ENCODE measurements at regions not wholly inside any gene's neighbourhood (a gene's known extent, or its start where the extent isn't known, plus 50 kb on each side); places are given as distances from the start of the nearest gene placed in this dataset.

- H3K9me3 Mint-ChIP-seq (ENCODE audit: low read depth): peaks cover 16% of the 10 kb centered on the region
- no peaks in the 10 kb centered on the region for H3K4me1 Mint-ChIP-seq (ENCODE audit: low read depth)
- no peak for DNase-seq (ENCODE audit: low spot score)
- H3K36me3 Mint-ChIP-seq (ENCODE audit: low read depth): no peaks in the 10 kb centered on the region
- no peaks in the 10 kb centered on the region for H3K27me3 Mint-ChIP-seq (ENCODE audit: low read depth)
- TF ChIP-seq CTCF (IDR thresholded peaks at IDR 0.05): no peak
- no peak overlapping the region for H3K27ac Mint-ChIP-seq (ENCODE audit: unreplicated experiment)
- no peak overlapping the region for H3K4me3 Mint-ChIP-seq (ENCODE audit: unreplicated experiment)
Observed at GRCh38 chrX:5595570-5595969, 633.1 kb downstream of the NLGN4X start.

- no peaks in the 10 kb centered on the region for H3K27me3 Mint-ChIP-seq (ENCODE audit: low read depth)
- H3K27ac Mint-ChIP-seq (ENCODE audit: unreplicated experiment): no peak overlapping the region
- DNase-seq (ENCODE audit: low spot score): no peak
- H3K4me1 Mint-ChIP-seq (ENCODE audit: low read depth): no peaks in the 10 kb centered on the region
- no peaks in the 10 kb centered on the region for H3K36me3 Mint-ChIP-seq (ENCODE audit: low read depth)
- no peak overlapping the region for H3K4me3 Mint-ChIP-seq (ENCODE audit: unreplicated experiment)
- TF ChIP-seq CTCF (IDR thresholded peaks at IDR 0.05): no peak
- H3K9me3 Mint-ChIP-seq (ENCODE audit: low read depth): peaks cover 7% of the 10 kb centered on the region
Observed at GRCh38 chrX:5586726-5587125, 641.9 kb downstream of the NLGN4X start.

- H3K27ac Mint-ChIP-seq (ENCODE audit: unreplicated experiment): no peak overlapping the region
- peaks cover 6% of the 10 kb centered on the region for H3K9me3 Mint-ChIP-seq (ENCODE audit: low read depth)
- DNase-seq (ENCODE audit: low spot score): no peak
- TF ChIP-seq CTCF (IDR thresholded peaks at IDR 0.05): no peak
- no peaks in the 10 kb centered on the region for H3K36me3 Mint-ChIP-seq (ENCODE audit: low read depth)
- H3K27me3 Mint-ChIP-seq (ENCODE audit: low read depth): no peaks in the 10 kb centered on the region
- no peak overlapping the region for H3K4me3 Mint-ChIP-seq (ENCODE audit: unreplicated experiment)
- H3K4me1 Mint-ChIP-seq (ENCODE audit: low read depth): no peaks in the 10 kb centered on the region
Observed at GRCh38 chrX:5575407-5575806, 653.3 kb downstream of the NLGN4X start.

GRCh38 chrX:5568934-5569333 is 659.7 kb downstream of the NLGN4X start:
- no peak overlapping the region for H3K4me3 Mint-ChIP-seq (ENCODE audit: unreplicated experiment)
- H3K4me1 Mint-ChIP-seq (ENCODE audit: low read depth): no peaks in the 10 kb centered on the region
- peaks cover 4% of the 10 kb centered on the region for H3K9me3 Mint-ChIP-seq (ENCODE audit: low read depth)
- TF ChIP-seq CTCF (IDR thresholded peaks at IDR 0.05): no peak
- H3K27me3 Mint-ChIP-seq (ENCODE audit: low read depth): no peaks in the 10 kb centered on the region
- H3K27ac Mint-ChIP-seq (ENCODE audit: unreplicated experiment): no peak overlapping the region
- no peaks in the 10 kb centered on the region for H3K36me3 Mint-ChIP-seq (ENCODE audit: low read depth)
- DNase-seq (ENCODE audit: low spot score): no peak

- H3K4me1 Mint-ChIP-seq (ENCODE audit: low read depth): no peaks in the 10 kb centered on the region
Observed at GRCh38 chrX:5559386-5559785, 669.3 kb downstream of the NLGN4X start.

More at GRCh38 chrX:5559386-5559785, 669.3 kb downstream of the NLGN4X start:
- Mint-ChIP-seq H3K4me3 (ENCODE audit: unreplicated experiment) (no peak overlapping the region), H3K9me3 (ENCODE audit: low read depth) (peaks cover 46% of the 10 kb centered on the region), H3K36me3 (ENCODE audit: low read depth) (no peaks in the 10 kb centered on the region), H3K27me3 (ENCODE audit: low read depth) (no peaks in the 10 kb centered on the region), H3K27ac (ENCODE audit: unreplicated experiment) (no peak overlapping the region)
- no peak for TF ChIP-seq CTCF (IDR thresholded peaks at IDR 0.05)
- DNase-seq (ENCODE audit: low spot score): no peak
